ENCODE measurements at regions not wholly inside any gene's neighbourhood (a gene's known extent, or its start where the extent isn't known, plus 50 kb on each side); places are given as distances from the start of the nearest gene placed in this dataset.
A peak's percentile ranks its signal among the peaks of the same experiment; 100 is the strongest.

DNA sequence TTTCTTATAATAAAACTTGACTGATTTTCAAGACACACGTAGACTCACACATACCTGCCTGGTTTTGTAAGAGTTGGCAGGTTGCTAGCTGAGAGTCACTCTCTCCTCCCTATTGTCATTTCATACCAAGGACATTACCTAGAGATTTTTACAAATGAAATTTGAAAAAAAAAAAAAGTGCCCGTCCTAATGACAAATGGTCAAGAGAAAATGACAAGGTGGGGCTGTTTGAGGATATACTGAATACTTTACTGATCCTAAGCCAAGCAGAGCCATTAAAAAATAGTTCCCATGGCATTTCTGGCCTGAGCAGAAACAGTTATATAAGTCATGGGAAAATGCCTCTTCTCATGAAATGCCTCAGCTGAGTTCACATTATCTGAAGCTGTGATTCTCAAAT, 150.2 kb downstream of the DYRK2 start:
- Histone ChIP-seq H3K27me3 (ENCODE audit: control insufficient read depth in 3 of 3, insufficient read depth in 3 of 3, low read length in 2 of 3) (no peaks in the 10 kb centered on the region), H3K4me3 (no peak overlapping the region), H3K4me1 (ENCODE audit: control insufficient read depth in 5 of 5, insufficient read depth in 5 of 5, low read length in 5 of 5) (peaks cover 0 to 23% (median 6%) of the 10 kb centered on the region in 5 donors), H3K9me3 (ENCODE audit: control insufficient read depth in 4 of 4, insufficient read depth in 3 of 4, low read length in 3 of 4) (no peaks in the 10 kb centered on the region), H3K9ac (ENCODE audit: insufficient read depth in 1 of 2, low read length in 2 of 2) (no peak overlapping the region), H3K27ac (ENCODE audit: low read depth in 1 of 2, low read length in 1 of 2) (no peak overlapping the region), H3K36me3 (ENCODE audit: control insufficient read depth in 4 of 4, insufficient read depth in 4 of 4, low read length in 4 of 4) (no peaks in the 10 kb centered on the region)
- ATAC-seq (ENCODE audit: insufficient read depth, low FRiP score) = no peak
- TF ChIP-seq, protein P1, sequence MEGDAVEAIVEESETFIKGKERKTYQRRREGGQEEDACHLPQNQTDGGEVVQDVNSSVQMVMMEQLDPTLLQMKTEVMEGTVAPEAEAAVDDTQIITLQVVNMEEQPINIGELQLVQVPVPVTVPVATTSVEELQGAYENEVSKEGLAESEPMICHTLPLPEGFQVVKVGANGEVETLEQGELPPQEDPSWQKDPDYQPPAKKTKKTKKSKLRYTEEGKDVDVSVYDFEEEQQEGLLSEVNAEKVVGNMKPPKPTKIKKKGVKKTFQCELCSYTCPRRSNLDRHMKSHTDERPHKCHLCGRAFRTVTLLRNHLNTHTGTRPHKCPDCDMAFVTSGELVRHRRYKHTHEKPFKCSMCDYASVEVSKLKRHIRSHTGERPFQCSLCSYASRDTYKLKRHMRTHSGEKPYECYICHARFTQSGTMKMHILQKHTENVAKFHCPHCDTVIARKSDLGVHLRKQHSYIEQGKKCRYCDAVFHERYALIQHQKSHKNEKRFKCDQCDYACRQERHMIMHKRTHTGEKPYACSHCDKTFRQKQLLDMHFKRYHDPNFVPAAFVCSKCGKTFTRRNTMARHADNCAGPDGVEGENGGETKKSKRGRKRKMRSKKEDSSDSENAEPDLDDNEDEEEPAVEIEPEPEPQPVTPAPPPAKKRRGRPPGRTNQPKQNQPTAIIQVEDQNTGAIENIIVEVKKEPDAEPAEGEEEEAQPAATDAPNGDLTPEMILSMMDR (IDR thresholded peaks at IDR 0.05; ENCODE audit: control extremely low read depth, extremely low read depth) = no peak
- DNase-seq = peak in 2 of 3 donors; percentile 12 to 49
- WGBS, 2 donors = 64 to 69% methylated on average over 2 of the region's 2 CpGs

DNA sequence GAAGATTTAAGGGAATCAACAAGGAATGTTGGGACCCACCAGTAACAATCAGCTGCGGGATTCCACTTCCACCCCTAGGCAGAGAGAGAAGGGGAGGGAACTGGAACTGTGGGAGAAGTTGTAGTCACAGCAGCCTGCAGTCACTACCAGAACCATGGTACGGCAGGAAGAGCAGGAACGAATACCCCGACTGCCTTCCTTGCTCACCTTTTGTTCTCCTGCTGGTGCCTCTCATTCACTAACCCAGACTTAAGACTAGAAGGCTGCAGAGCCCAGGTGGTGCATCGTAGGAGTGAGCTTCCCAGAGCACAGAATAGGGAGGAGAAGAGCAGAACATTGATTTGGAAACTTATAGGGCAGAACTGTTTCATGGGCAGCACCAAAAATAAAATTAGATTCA, 154.2 kb downstream of the DYRK2 start:
- TF ChIP-seq, protein P1 (IDR thresholded peaks at IDR 0.05; ENCODE audit: control extremely low read depth, extremely low read depth) = no peak
- Histone ChIP-seq H3K27me3 (ENCODE audit: control insufficient read depth in 3 of 3, insufficient read depth in 3 of 3, low read length in 2 of 3) (no peaks in the 10 kb centered on the region), H3K9ac (ENCODE audit: insufficient read depth in 1 of 2, low read length in 2 of 2) (no peak overlapping the region), H3K4me3 (no peak overlapping the region), H3K27ac (ENCODE audit: low read depth in 1 of 2, low read length in 1 of 2) (no peak overlapping the region), H3K36me3 (ENCODE audit: control insufficient read depth in 4 of 4, insufficient read depth in 4 of 4, low read length in 4 of 4) (no peaks in the 10 kb centered on the region), H3K4me1 (ENCODE audit: control insufficient read depth in 5 of 5, insufficient read depth in 5 of 5, low read length in 5 of 5) (peaks cover 0 to 13% (median 4%) of the 10 kb centered on the region in 5 donors), H3K9me3 (ENCODE audit: control insufficient read depth in 4 of 4, insufficient read depth in 3 of 4, low read length in 3 of 4) (no peaks in the 10 kb centered on the region)
- ATAC-seq (ENCODE audit: insufficient read depth, low FRiP score) = no peak
- 59 to 78% methylated on average over 5 of the region's 5 CpGs for WGBS, 2 donors
- DNase-seq = no peak

DNA sequence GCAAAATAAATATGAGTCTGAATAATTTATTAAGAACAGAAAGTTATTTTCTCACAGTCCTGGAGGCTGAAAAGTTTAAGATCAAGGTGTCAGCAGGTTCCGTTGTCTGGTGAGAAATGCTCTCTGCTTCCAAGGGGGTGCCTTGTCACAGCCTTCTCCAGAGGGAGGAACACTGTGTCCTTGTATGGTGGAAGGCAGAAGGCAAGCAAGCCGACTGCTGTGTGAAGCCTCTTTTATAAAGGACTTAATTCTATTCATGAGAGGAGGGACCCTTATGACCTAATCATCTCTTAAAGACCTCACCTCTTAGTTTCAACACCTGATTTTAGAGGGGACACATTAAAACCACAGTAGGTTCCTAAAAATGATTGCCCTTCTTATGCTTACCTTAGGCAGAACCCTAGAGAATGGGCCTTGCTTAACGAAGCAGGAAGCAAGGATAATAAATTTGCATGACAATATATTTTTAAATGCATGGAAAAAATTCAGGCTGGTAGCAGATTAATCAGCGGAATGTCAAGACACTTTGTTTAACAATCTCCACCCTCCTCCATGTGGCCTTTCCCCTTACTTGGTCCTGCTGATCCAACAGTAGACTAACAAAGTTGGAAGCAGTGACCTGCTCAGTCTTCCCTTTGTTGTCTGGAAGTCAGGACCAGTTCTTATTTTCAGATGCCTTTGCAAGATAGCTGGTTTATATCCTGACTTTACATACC, 154.9 kb downstream of the DYRK2 start:
- Histone ChIP-seq H3K4me1 (ENCODE audit: control insufficient read depth in 5 of 5, insufficient read depth in 5 of 5, low read length in 5 of 5) (peaks cover 0 to 15% (median 2%) of the 10 kb centered on the region in 5 donors), H3K27ac (ENCODE audit: low read depth in 1 of 2, low read length in 1 of 2) (no peak overlapping the region), H3K9me3 (ENCODE audit: control insufficient read depth in 4 of 4, insufficient read depth in 3 of 4, low read length in 3 of 4) (no peaks in the 10 kb centered on the region), H3K27me3 (ENCODE audit: control insufficient read depth in 3 of 3, insufficient read depth in 3 of 3, low read length in 2 of 3) (no peaks in the 10 kb centered on the region), H3K9ac (ENCODE audit: insufficient read depth in 1 of 2, low read length in 2 of 2) (no peak overlapping the region), H3K36me3 (ENCODE audit: control insufficient read depth in 4 of 4, insufficient read depth in 4 of 4, low read length in 4 of 4) (no peaks in the 10 kb centered on the region), H3K4me3 (no peak overlapping the region)
- WGBS, 2 donors = 62 to 68% methylated on average over 4 of the region's 4 CpGs
- no peak for ATAC-seq (ENCODE audit: insufficient read depth, low FRiP score)
- TF ChIP-seq, protein P1 (IDR thresholded peaks at IDR 0.05; ENCODE audit: control extremely low read depth, extremely low read depth) = no peak
- DNase-seq = no peak

DNA sequence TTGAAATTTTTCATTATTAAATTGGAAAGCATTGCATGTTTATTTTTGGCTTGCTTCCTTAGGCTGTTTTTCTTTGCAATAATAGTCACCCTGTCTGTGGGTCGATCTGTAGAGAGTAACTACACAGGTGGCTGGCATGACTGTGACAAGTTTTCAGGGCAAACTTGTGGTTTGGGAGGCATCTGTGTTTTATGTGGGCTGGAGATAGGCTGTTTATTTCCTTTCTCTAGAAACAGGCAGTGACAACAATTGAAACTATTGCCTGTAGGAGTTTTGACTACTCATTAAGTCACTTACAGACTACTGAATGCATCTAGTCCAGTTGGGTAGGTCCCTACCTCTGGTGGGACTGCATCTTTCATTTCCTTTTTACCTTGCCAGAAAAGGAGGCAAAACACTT, 155.6 kb downstream of the DYRK2 start:
- Histone ChIP-seq H3K9me3 (ENCODE audit: control insufficient read depth in 4 of 4, insufficient read depth in 3 of 4, low read length in 3 of 4) (no peaks in the 10 kb centered on the region), H3K4me3 (no peak overlapping the region), H3K27me3 (ENCODE audit: control insufficient read depth in 3 of 3, insufficient read depth in 3 of 3, low read length in 2 of 3) (no peaks in the 10 kb centered on the region), H3K9ac (ENCODE audit: insufficient read depth in 1 of 2, low read length in 2 of 2) (no peak overlapping the region), H3K4me1 (ENCODE audit: control insufficient read depth in 5 of 5, insufficient read depth in 5 of 5, low read length in 5 of 5) (peaks cover 0 to 9% (median 2%) of the 10 kb centered on the region in 5 donors), H3K36me3 (ENCODE audit: control insufficient read depth in 4 of 4, insufficient read depth in 4 of 4, low read length in 4 of 4) (no peaks in the 10 kb centered on the region), H3K27ac (ENCODE audit: low read depth in 1 of 2, low read length in 1 of 2) (no peak overlapping the region)
- ATAC-seq (ENCODE audit: insufficient read depth, low FRiP score) = no peak
- TF ChIP-seq, protein P1 (IDR thresholded peaks at IDR 0.05; ENCODE audit: control extremely low read depth, extremely low read depth) = no peak
- no peak for DNase-seq
- 18 to 31% methylated on average over 1 of the region's 1 CpG for WGBS, 2 donors
